ENCODE measurements at regions not wholly inside any gene's neighbourhood (a gene's known extent, or its start where the extent isn't known, plus 50 kb on each side); places are given as distances from the start of the nearest gene placed in this dataset.
"Not testable (repeated sequence)": the region's sequence is repeated elsewhere in the genome, so short reads cannot be mapped to it uniquely, and the experiment has no call there.

DNA sequence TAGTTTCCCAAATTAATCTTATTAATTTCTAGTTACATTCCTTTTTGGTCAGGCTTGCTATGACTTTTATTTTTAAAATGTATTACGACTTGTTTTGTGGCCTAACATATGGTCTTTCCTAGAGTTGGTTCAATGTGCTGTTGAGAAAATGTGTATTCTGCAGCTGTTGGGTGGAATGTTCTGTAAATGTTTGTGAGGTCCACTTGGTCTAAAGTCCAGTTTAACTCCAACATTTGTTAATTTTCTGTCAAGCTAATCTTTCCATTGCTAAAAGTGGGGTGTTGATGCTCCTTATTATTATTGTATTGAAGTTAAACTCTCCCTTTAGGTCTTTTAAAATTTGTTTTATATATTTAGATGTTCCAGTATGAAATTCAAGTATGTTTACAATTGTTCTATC lies 1010.8 kb upstream of the EDIL3 start:
- no peak for DNase-seq (ENCODE audit: low read depth)

DNA sequence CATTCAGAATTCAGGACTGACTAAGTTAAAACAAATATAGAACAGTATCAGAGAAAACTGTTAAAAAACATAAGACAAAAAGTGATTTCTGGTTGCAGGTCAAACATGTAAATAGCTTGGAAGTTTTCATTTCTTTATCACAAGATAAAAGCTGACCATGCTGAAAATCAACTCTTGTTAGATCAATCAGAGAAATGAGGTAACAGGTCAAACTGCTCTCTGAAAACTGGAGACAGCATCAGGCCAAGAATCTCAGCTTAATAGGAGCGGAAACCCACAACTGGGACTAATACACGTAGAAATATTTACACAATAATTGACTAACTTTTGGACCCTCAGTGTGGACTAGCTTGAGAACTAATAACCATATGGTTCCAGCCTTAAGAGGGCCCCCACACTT lies 1012.8 kb upstream of the EDIL3 start:
- no peak for DNase-seq (ENCODE audit: low read depth)

DNA sequence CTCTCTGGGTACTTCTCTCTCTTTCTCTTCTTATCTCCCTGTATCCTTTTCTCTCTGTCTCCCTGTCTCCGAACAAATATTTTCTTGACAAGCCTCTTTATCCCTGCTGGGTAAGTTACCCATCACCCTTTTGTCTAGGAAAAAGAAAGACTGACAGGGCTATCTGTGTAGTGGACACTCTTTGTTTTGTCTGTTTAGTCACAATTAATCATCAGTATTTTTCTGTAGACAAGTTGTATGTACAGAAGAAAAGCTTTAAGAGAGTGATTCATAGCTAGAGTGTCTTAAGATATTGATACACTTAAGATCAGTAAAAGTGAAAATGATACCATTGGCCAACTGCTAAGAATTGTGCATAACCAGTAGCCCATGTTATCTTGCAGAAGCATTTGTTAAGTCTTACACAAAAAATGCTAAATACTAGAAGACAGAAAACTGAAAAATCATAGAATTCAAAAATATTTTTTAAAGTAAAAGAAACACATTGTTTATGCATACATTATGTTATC lies 1043.8 kb upstream of the EDIL3 start:
- no peak for DNase-seq (ENCODE audit: low read depth)

DNA sequence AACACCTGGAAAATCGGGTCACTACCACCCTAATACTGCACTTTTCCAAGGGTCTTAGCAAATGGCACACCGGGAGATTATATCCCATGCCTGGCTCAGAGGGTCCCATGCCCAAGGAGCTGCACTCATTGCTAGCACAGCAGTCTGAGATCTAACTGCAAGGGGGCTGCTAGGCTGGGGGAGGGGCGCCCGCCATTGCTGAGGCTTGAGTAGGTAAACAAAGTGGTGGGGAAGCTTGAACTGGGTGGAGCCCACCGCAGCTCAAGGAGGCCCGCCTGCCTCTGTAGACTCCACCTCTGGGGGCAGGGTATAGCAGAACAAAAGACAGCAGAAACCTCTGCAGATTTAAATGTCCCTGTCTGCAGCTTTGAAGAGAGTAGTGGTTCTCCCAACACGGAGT lies 1047.0 kb upstream of the EDIL3 start:
- DNase-seq (ENCODE audit: low read depth): not testable (repeated sequence)

DNA sequence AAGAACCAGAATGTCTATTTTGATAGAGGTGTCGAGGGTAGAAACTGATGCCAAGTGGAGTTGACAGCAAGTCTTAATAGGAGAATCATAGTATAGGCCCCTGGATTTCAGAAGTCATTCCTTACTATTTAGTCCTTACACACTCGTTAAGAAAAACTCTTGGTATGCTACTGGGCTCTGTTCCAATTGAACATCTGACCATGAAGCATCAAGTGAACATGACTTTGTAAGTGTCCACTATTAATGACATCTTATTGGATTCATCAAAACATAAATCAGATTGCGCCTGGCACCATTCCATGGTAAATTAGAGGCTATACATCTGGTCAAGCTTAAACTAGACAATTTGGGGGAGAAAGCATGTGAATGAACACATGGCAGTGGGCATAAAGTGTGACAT lies 1056.5 kb upstream of the EDIL3 start:
- DNase-seq (ENCODE audit: low read depth): no peak

DNA sequence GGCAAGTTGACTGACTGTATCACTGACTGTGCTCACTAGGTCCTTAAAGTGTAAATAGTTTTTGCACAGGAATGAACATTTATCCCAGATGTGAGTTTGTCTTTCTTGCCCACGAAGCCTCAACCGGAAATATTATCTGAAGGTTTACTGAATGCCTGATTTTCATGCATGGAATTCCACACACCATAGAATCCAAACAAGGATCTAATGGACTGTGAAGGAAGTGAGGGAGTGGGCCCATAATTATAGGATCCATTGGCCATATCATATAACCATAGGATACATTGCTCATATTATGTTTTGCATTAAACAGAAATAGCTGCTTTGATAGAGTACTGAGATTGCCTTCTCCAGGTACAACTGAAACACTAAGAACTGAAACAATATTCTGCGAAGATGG lies 1057.2 kb upstream of the EDIL3 start:
- DNase-seq (ENCODE audit: low read depth): no peak

DNA sequence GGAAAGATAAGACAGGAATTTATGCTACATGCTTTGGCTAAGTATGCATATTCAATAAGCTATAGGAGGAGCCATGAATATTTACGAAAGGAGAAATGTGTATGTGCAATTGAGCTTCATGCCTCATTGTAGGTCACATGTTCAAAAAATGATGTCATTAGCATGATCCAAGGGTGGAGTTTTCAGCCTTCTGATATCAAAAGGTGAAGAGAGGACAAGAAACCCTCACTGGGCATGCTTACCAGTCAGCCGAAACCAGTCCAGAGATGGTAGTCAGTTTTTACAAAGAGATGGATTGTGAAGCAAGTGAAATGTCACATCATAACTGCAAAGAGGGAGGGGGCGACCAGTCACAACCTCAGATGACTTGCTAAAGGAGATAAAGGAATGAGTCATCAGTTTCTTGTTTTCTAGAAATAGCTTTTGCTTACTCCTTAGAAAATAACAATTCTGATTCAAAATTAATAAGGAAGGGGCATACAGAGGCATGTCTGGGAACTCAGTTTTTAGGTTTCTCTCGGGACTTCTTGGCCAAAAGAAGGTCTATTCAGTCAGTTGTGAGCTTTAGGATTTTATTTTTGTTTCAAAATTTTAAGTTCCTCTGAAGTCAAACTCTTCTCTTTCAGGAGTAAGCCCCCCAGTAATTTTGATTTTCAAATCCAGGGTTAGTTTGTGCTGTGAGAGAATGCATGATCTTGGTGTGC lies 1067.8 kb upstream of the EDIL3 start:
- DNase-seq (ENCODE audit: low read depth): no peak

DNA sequence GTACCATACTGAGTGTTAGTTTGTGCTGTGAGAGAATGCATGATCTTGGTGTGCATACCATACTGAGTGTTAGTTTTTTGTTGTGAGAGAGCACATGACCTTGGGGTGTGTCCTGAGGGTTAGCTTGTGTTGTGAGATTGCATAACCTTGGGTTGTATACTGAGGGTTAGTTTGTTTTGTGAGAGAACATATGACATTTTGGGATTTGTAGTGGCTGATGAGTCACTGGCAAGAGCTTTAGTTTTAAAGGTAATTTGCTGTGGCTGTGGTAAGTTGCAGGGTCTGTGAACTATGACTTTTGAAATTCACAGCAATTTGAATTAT lies 1068.3 kb upstream of the EDIL3 start:
- no peak for DNase-seq (ENCODE audit: low read depth)

DNA sequence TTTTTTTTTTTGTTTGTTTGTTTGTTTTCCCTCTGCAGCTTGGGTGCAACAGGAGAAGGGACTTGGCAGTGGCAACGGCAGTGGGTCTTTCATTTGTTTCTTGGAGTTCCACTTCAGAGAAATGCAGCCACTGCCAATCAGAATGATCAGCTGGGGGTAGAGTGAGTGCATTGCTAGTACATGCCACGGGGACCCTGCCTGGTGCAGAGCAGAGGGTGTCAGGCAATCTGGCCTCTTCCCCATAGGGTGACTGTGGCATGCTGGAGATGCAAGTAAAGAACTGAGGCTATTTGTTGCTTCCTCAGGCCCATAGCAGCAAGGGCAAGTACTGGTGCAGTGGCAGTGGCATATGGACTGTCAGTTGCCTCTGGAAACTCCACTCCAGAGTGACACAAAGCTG lies 1073.6 kb upstream of the EDIL3 start:
- no peak for DNase-seq (ENCODE audit: low read depth)

DNA sequence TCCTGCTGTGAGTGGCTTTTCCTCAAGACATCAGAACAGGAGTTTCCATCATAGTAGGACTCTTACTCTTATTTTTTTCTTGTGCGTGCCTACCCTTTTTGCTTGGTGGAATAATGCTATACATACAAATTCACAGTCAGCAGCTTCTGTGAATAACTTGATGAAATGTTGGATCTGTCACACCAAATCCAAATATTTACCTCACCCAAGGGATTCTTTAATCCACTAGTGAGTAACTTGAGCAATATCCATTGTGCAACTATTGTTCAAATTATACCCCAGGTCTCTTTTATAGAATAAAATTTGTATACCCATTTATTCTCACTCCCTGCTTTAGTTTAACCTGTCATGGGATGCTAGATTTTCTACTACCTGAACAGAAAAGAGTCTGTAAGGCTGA lies 1078.3 kb upstream of the EDIL3 start:
- DNase-seq (ENCODE audit: low read depth): no peak

DNA sequence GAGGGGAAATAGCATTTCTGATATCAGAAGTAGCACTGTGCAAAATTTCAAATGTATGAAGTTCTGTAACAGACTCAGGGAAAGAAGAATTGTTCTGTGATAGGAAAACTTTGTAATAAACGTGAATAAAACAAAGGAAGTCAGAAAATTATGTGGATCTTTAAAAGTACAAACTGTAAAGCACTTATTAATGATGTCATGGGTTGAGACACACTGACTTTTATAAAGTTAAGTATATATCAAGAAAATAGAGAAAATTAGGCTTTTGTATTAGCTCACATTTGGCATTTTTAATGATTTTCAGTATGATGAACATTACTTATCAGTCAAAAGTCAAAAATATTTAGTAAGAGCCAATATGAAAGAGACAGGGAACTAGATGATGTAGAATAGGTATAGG lies 1081.7 kb upstream of the EDIL3 start:
- DNase-seq (ENCODE audit: low read depth): no peak

DNA sequence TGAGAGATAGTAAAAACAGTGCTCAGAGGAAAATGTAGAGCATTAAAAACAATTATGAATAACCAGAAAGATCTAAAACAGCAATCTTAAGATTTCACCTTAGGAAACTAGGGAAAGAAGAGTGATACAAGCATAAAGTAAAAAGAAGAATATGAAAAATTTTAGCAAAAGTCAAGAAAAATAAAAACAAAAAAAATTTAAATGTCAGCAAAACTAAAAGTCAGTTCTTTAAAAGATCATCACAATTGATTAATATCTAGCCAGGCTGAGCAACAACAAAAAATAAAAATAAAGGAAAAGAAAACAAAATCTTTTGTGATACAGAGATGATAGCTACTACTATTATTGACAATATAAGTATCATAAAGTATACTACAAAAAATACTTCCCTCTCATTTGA lies 1088.1 kb upstream of the EDIL3 start:
- no peak for DNase-seq (ENCODE audit: low read depth)

DNA sequence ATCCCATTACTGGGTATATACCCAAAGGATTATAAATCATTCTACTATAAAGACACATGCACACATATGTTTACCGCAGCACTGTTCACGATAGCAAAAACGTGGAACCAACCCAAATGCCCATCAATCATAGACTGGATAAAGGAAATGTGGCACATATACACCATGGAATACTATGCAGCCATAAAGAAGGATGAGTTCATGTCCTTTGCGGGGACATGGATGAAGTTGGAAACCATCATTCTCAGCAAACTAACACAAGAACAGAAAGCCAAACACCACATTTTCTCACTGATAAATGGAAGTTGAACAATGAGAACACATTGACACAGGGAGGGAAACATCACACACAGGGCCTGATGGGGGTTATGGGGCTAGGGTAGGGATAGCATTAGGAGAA lies 1090.5 kb upstream of the EDIL3 start:
- DNase-seq (ENCODE audit: low read depth): not testable (repeated sequence)

DNA sequence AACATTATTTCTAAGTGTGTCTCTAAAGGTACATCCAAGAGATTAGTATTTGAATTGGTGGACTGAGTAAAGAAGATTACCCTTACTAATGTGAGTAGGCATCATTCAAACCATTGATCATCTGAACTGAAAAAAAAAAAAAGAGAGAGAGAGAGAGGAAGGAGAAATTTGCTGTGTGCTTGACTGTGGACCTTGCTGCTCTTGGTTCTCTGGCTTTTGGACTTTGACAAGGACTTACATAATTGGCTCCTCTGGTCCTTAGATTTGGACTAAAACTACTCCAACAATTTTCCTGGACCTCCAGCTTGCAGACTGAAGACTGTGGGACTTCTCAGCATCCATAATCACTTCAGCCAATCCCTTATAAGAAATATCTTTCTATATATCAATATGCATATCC lies 1091.9 kb upstream of the EDIL3 start:
- DNase-seq (ENCODE audit: low read depth): no peak

DNA sequence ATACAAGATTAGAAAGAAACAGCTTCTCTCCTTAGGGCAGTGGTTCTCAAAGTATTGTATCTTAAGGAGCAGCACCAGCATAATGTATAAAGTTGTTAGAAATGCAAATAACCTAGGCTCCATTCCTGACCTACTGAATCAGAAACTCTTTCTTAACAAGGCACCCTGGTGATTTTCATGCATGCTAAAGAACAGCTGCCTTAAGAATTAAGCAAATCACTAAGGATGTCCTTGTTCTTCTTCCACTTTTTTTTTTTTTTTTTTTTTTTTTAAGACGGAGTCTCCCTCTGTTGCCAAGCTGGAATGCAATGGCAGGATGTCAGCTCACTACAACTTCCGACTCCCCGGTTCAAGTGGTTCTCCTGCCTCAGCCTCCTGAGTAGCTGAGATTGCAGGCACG lies 1095.2 kb upstream of the EDIL3 start:
- no peak for DNase-seq (ENCODE audit: low read depth)

DNA sequence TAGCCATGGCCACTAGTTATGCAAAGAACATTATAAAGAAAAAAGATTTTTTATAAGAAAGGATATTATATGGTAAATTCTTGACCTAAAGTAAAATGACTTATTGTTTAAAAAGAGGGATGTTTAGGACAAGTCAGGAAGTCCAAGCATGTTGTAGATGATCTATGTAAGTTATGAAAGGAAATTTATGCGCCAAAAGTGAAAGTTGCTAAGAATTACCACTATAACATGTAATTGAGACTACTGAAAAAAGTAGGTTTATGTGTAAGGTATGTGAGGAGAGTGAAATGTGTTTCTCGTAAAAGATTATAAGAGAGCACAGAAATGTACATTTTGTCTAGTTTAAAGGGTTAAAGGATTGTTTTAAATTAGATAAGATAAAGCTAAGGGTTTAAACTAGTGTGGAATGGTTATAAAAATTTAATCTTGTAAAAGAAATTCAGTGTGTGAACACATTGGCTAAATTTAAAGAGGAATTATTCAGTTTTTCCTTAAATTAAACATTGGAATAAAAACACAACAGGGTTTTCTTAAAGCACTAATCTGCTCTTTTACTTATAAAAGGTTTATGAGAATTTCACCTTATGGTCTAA lies 1100.4 kb upstream of the EDIL3 start:
- DNase-seq (ENCODE audit: low read depth): no peak

DNA sequence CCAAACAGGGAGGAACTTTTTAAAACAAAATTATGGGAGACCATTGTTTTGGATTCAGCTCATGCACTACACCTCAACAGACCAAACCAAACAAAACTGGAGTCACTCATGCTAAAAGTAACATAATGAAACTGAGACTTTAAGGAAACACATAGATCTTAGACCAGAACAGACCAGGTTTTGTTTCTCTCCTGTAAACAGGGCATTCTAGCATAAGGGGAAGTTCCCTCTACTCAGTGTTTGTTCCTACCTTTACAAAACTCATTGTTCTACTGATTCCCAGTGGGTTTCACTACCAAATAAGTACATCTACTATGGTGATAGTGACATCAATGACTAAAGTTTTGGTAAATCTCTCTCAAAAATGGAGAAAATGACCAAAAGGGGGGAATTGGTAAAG lies 1103.6 kb upstream of the EDIL3 start:
- no peak for DNase-seq (ENCODE audit: low read depth)

DNA sequence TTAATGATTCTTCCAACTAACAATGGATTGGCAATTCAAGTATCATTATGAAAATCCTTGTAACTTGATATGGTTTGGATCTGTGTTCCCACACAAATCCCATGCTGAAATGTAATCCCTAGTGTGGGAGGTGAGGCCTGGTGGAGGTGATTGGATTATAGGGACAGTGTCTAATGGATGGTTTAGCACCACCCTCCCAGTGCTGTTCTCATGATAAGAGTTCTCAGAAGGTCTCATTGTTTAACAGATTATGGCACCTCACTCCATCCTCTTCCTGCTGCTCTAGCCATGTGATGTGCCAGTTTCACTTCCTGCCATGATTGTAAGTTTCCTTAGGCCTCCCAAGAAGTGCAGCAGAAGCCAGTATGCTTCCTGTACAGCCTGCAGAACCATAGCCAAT lies 1116.2 kb upstream of the EDIL3 start:
- no peak for DNase-seq (ENCODE audit: low read depth)

DNA sequence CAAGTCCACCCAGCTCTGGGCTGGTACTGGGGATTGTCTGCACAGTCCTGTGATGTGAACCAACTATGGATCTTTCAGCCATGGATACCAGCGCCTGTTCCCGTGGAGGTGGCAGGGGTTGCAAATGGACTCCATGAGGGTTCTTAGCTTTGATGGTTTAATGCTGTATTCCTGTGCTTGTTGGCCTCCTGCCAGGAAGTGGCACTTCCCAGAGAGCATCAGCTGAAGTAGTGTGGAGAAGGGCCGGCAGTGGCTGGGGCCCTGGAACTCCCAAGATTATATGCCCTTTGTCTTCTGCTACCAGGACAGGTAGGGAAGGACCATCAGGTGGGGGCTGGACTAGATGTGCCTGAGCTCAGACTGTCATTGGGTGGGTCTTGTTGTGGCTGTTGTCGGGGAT lies 1104.8 kb upstream of the COX7C start:
- no peak for DNase-seq (ENCODE audit: low read depth)

DNA sequence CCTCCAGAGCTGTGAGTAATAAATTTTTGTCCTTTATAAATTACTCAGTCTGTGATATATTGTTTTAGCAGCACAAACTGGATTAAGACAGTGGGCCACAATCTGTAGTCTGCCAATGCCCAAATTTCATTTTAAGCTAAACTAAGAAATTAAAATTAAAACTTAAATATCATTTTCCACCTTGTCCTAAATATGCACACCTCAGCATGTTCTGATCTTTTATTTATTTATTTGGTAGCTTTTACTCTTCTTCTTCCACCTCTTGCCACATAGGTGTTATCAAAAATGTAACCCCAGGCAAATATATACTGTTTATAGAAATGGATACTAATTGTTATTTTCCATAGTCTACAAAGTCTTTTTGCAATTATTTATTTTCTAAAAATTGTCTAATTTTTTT lies 1102.2 kb upstream of the COX7C start:
- DNase-seq (ENCODE audit: low read depth): no peak

DNA sequence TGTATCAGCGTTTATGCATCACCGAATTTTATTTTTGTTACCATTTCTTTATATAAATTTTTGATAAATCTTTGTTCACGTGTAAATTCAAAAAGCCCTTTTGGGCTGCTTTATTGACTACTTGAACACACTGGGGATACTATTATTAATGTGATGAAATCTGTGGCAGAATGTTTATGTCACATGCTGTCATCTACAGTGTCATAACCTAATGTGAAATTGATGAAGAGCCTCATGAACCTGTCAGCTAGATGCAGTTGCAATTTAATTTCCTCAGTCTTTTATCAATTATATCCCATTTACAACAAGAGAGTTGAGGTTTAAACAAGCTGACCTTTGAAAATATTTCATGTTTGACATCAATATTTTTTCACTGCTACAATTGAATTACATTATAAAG lies 1100.4 kb upstream of the COX7C start:
- DNase-seq (ENCODE audit: low read depth): no peak

DNA sequence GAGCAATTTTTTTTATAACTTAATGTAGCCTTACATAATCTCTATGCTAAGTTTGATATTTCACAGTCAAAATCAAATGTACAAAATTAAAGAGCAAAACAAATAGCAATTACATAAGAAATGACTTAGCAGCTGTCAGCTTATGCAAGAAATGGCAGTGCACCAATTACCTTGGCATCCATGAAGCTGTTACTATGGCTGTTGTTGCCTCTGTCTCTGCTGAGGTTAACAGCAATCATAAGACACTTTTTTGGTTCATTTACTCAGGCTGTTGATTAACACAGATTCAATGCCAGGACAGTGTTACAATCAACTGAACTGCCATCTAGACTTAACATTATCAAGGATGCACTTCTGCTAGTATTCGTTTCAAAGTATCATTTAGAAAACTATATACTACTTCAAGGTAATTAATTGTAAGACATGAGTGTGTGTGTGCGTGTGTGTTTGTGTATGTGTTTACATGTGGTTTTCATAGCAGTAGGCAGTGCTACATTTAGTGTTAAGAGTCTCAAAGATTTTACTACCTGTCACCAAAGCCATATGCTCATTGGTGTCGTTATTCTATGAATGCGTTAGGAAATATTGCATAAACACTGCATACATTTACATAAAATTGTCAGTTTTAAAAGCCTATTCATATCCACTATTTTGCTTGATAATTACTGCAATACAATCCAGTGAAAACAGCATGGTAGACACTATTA lies 1084.2 kb upstream of the COX7C start:
- no peak for DNase-seq (ENCODE audit: low read depth)

DNA sequence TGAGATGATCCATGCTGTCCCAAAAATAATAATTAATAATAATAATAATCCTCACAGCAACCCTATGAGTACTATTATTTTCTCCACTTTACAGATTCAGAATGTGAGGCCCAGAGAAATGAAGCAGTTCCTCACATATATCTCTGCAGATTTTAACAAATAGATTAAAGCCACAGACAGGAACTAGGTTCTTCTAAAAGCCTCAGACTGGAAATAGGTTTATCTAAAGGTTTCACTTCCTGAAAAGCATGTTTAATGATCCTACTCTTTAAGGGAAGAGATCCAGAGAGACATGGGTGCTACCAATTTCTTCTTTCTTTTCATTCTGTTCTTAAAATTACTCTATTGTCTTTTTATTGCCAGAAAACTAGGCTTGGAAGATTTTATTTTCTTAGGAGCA lies 1079.4 kb upstream of the COX7C start:
- no peak for DNase-seq (ENCODE audit: low read depth)

DNA sequence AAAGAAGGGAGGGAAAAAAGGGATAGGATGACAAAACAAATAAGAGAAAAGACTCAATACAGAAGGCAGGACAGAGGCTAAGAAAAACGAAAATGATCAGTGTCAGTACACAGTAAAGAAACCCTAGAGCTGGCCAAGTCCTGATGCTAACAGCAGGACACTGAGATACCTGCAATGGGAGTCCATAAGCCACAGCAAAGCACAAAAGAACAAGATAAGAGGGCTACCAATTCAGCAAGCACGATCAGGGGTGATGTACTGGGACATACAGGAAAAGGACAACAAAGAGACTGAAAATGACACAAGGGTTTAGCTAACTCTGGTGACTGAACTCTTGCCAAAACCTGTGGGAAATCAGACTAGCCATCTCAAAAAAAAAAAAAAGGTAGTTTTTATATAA lies 1072.6 kb upstream of the COX7C start:
- no peak for DNase-seq (ENCODE audit: low read depth)
